NCI-H2196 (cell line): ENCODE measurements at regions not wholly inside any gene's neighbourhood (a gene's known extent, or its start where the extent isn't known, plus 50 kb on each side); places are given as distances from the start of the nearest gene placed in this dataset.
"Not testable (repeated sequence)": the region's sequence is repeated elsewhere in the genome, so short reads cannot be mapped to it uniquely, and the experiment has no call there.

ENCODE experiments used
- DNase-seq: peaks from one replicate; lab custom pipeline; 2025; ENCODE audit not compliant: unreplicated experiment; lab: John Stamatoyannopoulos, UW

DNA sequence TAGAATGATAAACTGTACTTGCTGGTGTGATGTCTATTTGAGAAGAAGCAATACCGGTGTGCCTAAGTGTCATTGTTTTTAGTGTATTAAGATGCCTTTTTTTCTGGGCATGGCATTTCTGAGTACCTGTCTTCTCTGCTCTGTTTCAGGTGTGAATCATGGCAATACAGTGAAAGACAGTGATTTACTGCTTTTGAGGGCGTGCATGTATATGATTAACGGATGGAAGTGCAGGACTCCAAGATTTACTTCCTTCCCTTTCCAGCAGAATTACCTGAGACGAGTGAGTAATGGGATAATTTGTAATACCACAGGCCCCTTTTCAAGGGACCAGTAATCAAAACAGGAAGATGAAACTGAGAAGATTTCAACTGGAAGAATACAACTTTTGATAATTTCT lies 315.8 kb downstream of the SOX4 start:
- DNase-seq, result no peak

- no peak for DNase-seq
These were observed 317.7 kb downstream of the SOX4 start for GRCh38 chr6:21911208-21911607.

DNA sequence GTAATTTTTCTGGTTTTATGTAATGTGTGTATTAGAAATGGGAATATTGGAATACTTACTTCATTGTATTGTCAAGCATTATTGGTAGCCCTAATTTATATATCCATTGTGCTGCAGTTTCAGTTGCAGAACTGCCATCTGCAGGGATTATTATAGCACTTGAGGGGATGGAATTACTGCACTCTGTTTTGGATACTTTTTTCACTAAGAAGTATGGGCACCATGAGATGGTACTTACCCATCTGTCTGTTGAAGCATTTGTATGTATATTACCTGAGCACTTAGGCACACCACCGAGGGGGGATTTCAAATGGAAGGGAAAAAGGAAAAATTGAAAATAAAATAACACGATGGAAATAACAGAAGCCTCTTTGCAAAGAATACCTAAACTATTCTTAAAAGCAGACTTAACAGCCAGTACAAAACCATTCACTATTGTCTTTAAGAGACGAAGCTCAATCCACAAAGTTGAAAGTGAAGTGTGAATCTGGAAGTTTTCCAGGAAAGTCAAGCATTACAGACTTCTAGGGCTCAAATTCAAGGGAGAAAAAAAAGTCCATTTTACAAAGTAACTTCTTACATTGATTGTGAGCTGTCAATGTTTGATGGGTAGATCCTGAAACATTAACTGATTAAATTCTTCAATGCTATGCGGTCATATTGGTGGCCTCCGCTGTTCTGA lies 318.7 kb downstream of the SOX4 start:
- no peak for DNase-seq

DNA sequence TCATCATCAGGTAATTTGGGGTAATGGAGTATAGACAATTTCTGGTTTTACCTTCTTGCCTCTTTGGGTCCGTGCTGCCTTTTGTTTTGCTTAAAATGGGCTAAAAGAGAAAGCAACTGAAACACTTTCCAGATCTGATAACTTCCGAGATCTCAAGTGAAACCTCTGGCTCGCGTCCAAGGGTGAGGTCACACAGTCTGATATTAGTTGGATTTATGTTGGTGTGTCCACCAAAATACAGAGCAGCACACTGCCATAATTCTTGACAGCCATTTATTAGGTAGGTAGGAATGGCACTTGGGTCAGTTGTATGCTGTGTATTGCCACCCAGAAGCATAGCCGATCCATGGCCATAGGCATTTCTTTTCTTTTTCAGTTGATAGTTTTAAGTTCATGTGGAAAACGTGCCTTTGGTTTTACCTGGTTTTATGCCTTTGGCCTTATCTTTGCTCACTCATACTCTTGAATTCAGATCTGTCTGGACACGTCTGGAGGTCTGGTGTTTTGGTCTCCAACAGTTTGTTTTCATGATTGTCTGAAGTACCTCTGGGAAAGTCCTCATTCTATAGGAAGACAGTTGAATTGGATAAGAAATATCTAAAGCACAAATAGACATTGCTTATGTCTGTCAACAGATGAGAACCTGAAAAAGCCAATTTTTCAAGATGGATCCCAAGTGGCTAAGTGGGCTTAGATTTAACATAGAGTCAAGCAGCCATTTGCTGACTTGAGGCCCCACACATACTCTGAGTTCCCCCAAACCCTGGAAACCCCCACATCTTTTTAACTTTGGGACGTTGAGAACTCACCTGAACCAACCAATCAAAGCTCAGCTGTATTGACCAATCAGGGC lies 320.8 kb downstream of the SOX4 start:
- peak; percentile 69 for DNase-seq

DNA sequence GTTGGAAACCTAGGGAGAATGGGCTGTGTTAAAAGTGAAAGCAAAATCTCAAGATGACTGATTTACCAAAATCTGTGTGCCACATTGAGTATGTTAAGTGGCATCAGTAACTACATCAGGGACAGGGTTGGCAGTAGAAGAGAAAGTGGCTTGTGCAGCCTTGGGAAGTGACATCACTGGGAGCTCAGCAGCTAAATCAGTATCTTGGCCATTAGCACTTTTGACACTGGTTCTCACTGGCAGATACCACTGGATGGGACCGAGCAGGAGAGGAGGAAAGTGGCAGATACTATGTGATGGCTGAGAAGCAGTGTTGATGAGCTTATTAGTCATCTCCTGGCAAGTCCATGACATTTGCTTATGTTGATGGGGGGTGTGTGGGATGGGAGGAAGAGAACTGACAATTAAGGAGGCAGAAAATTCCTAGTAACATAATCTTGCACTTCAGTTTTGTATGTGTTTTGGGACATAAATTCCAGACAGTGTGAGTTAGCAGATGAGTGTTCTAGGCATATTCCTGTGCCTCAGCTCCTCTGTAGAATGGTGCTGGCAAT lies 322.2 kb downstream of the SOX4 start:
- no peak for DNase-seq

GRCh38 chr6:21918041-21918440 lies 324.5 kb downstream of the SOX4 start:
- no peak for DNase-seq

DNA sequence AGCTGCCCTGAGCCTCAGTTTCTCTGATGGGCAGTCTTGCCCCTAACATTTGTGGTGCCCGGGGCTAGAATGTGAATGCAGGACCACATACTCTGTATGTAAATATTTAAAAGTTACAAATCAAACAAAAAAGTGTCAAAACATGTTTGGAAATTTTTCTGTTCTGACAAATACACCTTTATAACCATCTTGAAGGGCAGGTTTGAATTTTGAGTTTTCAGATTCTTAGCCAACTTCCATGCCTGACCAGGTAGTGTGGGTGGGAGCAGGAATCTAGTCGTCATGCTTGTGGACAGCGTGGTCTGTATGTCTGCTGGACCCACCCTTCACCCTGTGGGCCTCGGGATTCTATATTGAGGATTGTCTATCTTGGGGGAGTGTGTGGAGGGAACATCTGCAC lies 325.1 kb downstream of the SOX4 start:
- no peak for DNase-seq

DNA sequence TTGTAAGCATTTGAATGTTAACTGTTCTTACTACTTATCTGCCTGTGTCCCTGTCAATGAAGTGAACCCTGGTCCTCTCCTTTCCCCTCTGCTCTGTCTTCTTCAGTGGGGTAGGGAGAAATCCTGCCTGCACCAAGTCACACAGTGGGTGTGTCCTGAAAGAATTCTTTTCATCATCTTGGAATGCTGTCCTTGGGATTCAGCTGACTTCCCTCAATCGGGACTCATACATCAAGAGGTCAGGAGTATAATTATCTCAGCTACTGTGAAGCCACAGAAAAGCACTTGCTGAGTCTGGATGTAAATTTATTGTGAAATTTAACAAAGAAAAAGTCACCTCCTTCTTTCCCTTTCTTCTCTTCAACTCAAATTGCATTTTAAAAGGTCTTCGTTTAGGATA lies 328.5 kb downstream of the SOX4 start:
- DNase-seq, result no peak

GRCh38 chr6:21924002-21924401 lies 330.5 kb downstream of the SOX4 start:
- no peak for DNase-seq

- DNase-seq, result no peak
These were observed 335.3 kb downstream of the SOX4 start for GRCh38 chr6:21928827-21929226.

GRCh38 chr6:21931641-21932335 lies 338.2 kb downstream of the SOX4 start:
- DNase-seq, result no peak

GRCh38 chr6:21933351-21933750 lies 339.8 kb downstream of the SOX4 start:
- DNase-seq, result no peak

DNA sequence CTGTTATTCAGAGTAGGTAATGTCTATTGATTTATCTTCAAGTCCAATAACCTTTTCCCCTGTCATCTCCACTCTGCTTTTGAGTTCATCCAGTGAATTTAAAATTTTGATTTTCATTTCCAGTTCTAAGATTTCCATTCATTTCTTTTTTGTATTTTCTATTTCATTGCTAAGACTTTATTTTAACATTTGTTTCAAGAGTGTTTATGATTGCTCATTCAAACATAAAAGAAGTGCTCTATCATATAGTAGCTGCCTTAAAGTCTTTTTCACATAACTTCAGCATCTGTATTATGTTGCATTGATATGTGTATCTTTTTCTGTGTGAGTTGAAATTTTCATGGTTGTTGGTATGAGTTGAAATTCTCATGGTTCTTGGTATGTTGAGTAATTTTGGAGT lies 341.6 kb downstream of the SOX4 start:
- DNase-seq, result no peak

GRCh38 chr6:21935561-21936028 lies 342.0 kb downstream of the SOX4 start:
- DNase-seq, result no peak

DNA sequence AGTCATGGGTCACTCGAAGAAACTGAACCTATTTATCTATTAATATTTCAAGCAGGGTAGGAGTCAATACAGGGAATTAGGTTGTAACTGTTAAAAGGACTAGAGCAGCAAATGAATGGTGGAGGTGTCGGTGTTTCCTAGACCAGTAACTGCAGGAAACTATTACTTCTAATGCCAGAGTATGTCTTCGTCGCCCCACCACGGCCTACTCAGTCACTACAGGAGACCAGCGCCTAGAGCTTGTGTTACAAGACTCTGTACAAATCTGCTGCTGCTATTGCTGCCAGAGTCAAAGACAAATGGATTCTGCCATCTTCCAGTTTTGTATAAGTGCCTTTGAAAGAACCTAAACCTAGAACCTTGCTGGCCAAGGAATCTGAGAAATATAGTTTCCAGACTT lies 343.9 kb downstream of the SOX4 start:
- DNase-seq, result no peak

GRCh38 chr6:21939066-21939465 lies 345.5 kb downstream of the SOX4 start:
- DNase-seq, result not testable (repeated sequence)

DNA sequence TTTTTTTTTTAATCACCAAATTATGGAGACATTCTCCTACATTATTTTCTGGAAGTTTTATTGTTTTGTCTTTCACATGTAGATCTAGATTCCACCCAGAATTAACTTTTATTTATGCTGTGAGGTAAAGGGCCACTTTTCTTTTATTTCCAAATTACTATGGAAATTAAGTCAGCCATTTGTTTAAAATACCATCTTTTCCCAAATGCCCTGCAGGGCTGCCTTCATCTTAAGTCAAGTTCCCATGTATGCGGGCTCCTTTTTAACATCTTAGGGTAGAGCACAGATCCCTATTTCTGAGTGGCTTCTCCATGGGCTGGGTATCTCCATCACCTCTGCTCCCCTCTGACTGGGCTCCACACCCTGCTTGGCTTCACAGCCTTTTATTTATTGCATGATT lies 348.4 kb downstream of the SOX4 start:
- no peak for DNase-seq

- no peak for DNase-seq
These were observed 349.3 kb downstream of the SOX4 start for GRCh38 chr6:21942897-21943296.

DNA sequence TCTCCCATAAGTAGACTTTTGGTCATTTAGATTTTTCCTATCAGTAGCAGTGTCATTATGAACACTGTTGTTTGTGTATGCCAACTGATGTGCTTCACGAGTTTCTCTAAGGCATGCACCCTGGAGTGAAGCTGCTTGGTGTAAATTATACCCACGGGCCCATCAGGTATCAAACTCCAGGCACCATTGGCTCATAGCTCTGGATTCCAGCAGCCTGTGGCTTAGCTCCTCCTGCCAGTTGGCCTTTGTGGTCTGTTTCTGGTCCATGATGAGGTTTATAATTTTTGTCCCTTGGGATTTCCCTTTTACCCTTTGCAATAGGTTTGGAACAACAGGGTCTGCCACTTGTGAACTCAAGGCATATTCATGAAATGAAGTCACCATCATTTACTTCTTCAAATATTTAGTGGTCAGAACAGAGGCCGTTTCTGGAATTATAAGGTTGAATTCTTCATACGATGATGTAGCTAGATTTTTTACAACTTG lies 350.5 kb downstream of the PRL start:
- DNase-seq, result no peak

GRCh38 chr6:21947227-21947626 lies 349.6 kb downstream of the PRL start:
- not testable (repeated sequence) for DNase-seq

DNA sequence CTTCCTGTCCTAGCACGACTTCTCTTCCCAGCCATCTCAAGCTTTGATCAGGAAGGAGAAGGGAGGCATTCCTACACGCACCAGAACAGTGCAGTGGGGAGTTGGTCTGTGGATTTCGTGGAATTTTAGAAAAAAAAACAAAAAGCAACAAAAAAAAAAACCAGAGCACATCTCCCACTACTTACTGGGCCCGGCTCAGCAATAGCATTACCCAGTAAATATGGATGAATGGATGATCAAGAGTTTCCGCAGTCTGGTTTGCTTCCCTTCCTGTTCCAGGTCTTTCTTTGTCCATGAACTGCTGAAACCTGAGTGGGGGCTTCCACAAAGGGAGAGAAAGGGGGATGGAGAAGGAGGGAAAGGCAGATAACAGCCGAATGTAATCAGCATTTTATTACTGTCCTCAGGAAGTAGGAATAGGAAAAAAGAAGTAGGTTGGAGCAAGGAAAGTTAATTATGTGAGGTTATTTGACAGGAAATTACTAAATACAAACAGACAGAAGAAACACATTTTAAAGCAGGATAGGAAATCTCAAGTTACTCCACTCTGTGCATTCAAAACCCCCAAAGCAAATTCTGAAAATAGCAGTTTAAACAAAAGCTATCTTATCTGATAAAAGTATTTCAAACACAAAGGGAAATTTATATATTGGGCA lies 349.0 kb downstream of the PRL start:
- no peak for DNase-seq
